ENCODE measurements at regions not wholly inside any gene's neighbourhood (a gene's known extent, or its start where the extent isn't known, plus 50 kb on each side); places are given as distances from the start of the nearest gene placed in this dataset.

GRCh38 chr10:28453926-28454325 is 79.0 kb upstream of the WAC start:
- TF ChIP-seq EP300 (conservative IDR thresholded peaks at IDR 0.05; ENCODE audit: poor library complexity, severe bottlenecking) (no peak), CTCF (IDR thresholded peaks at IDR 0.05; ENCODE audit: poor library complexity, severe bottlenecking) (no peak), EZH2 (IDR thresholded peaks at IDR 0.05; ENCODE audit: borderline replicate concordance, insufficient read depth, low read length, poor library complexity, severe bottlenecking) (no peak), TAF1 (IDR thresholded peaks at IDR 0.05; ENCODE audit: low read depth) (no peak), MXI1 (conservative IDR thresholded peaks at IDR 0.05; ENCODE audit: poor library complexity, severe bottlenecking) (no peak), REST (IDR thresholded peaks at IDR 0.05; ENCODE audit: borderline replicate concordance) (no peak), POLR2AphosphoS5 (IDR thresholded peaks at IDR 0.05) (no peak), SMC3 (conservative IDR thresholded peaks at IDR 0.05; ENCODE audit: poor library complexity) (no peak), RAD21 (conservative IDR thresholded peaks at IDR 0.05) (no peak)
